ENCODE measurements at regions not wholly inside any gene's neighbourhood (a gene's known extent, or its start where the extent isn't known, plus 50 kb on each side); places are given as distances from the start of the nearest gene placed in this dataset.

DNA sequence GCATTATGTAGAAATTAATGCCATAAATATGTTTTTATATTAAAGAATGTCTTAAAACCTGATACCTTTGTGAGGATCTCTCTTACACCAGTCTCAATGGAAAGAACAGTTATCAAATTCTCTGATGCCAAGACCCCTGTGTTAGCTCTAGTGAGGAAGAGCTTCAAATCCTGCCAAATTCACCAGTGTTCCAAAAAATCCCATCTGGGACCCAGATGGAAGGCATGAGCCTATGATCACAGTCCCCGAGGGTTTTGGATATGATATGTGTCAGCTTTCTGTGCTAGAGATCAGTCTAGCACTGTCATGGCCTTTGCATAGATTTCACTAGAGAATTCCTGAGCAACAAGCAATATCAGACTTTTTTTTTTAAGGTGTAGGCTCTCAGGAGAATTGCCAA is 412.1 kb downstream of the UBE2NL start:
- Histone ChIP-seq H3K4me3 (ENCODE audit: control insufficient read depth in 2 of 3, extremely low read depth in 1 of 3, insufficient read depth in 2 of 3, low read depth in 1 of 3, low read length in 3 of 3) (no peak overlapping the region), H3K9me3 (ENCODE audit: control insufficient read depth, low read depth, low read length) (no peaks in the 10 kb centered on the region), H3K27ac (ENCODE audit: control insufficient read depth, insufficient read depth, low read length) (no peak overlapping the region), H3K36me3 (ENCODE audit: control insufficient read depth in 2 of 2, extremely low read depth in 1 of 2, insufficient read depth in 2 of 2, low read length in 2 of 2) (no peaks in the 10 kb centered on the region), H4K20me1 (ENCODE audit: control insufficient read depth, extremely low read depth, insufficient read depth, low read length) (no peaks in the 10 kb centered on the region), H2AFZ (ENCODE audit: control insufficient read depth, low read length) (no peak overlapping the region), H3K4me1 (ENCODE audit: control insufficient read depth, extremely low read depth, insufficient read depth, low read length) (no peaks in the 10 kb centered on the region), H3K4me2 (ENCODE audit: control insufficient read depth, extremely low read depth, insufficient read depth, low read depth, low read length) (no peak overlapping the region), H3K9me1 (ENCODE audit: control insufficient read depth, extremely low read depth, insufficient read depth, low read length) (no peaks in the 10 kb centered on the region), H3K9ac (ENCODE audit: control insufficient read depth, extremely low read depth, insufficient read depth, low read length) (no peak overlapping the region), H3K79me2 (ENCODE audit: control insufficient read depth, insufficient read depth, low read length) (no peaks in the 10 kb centered on the region), H3K27me3 (ENCODE audit: control insufficient read depth, extremely low read depth, insufficient read depth, low read length) (no peaks in the 10 kb centered on the region)
- DNase-seq (ENCODE audit: low read depth, low spot score) (no peak), FAIRE-seq (no peak)
- dilution Hi-C loops (cut with MboI; ENCODE audit: extremely low pct_ligation_motif_present, low sequenced_read_pairs) = no loop called here
- no peak for TF ChIP-seq EZH2 (IDR thresholded peaks at IDR 0.05; ENCODE audit: low read length)
- TF ChIP-seq, protein P1, sequence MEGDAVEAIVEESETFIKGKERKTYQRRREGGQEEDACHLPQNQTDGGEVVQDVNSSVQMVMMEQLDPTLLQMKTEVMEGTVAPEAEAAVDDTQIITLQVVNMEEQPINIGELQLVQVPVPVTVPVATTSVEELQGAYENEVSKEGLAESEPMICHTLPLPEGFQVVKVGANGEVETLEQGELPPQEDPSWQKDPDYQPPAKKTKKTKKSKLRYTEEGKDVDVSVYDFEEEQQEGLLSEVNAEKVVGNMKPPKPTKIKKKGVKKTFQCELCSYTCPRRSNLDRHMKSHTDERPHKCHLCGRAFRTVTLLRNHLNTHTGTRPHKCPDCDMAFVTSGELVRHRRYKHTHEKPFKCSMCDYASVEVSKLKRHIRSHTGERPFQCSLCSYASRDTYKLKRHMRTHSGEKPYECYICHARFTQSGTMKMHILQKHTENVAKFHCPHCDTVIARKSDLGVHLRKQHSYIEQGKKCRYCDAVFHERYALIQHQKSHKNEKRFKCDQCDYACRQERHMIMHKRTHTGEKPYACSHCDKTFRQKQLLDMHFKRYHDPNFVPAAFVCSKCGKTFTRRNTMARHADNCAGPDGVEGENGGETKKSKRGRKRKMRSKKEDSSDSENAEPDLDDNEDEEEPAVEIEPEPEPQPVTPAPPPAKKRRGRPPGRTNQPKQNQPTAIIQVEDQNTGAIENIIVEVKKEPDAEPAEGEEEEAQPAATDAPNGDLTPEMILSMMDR (optimal IDR thresholded peaks at IDR 0.05 in 1 of 3, IDR thresholded peaks at IDR 0.05 in 1 of 3, conservative IDR thresholded peaks at IDR 0.05 in 1 of 3; ENCODE audit: extremely low read depth in 1 of 3, insufficient read depth in 2 of 3, low read length in 3 of 3) = no peak

DNA sequence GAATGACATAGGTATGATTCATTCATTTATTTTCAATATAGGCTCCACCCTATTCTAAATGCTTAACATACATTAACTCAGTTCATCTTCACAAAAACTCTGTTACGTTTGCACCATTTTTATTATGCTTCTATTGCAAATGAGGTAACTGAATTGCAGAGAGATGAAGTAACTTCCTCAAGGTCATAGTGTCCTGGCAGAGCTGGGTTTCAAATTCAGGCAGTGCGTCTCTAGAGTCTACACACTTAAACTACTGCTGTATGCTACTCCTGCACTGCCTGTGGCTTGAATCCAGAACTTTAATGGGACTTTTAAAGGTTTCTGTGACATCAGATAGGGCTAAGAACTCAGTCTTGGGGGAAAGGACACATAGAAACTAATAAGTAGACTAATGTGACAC is 413.4 kb downstream of the UBE2NL start:
- dilution Hi-C loops (cut with MboI; ENCODE audit: extremely low pct_ligation_motif_present, low sequenced_read_pairs) = no loop called here
- Histone ChIP-seq H3K9me3 (ENCODE audit: control insufficient read depth, low read depth, low read length) (no peaks in the 10 kb centered on the region), H3K9ac (ENCODE audit: control insufficient read depth, extremely low read depth, insufficient read depth, low read length) (no peak overlapping the region), H3K79me2 (ENCODE audit: control insufficient read depth, insufficient read depth, low read length) (no peaks in the 10 kb centered on the region), H3K4me3 (ENCODE audit: control insufficient read depth in 2 of 3, extremely low read depth in 1 of 3, insufficient read depth in 2 of 3, low read depth in 1 of 3, low read length in 3 of 3) (no peak overlapping the region), H2AFZ (ENCODE audit: control insufficient read depth, low read length) (no peak overlapping the region), H4K20me1 (ENCODE audit: control insufficient read depth, extremely low read depth, insufficient read depth, low read length) (no peaks in the 10 kb centered on the region), H3K9me1 (ENCODE audit: control insufficient read depth, extremely low read depth, insufficient read depth, low read length) (no peaks in the 10 kb centered on the region), H3K4me2 (ENCODE audit: control insufficient read depth, extremely low read depth, insufficient read depth, low read depth, low read length) (no peak overlapping the region), H3K36me3 (ENCODE audit: control insufficient read depth in 2 of 2, extremely low read depth in 1 of 2, insufficient read depth in 2 of 2, low read length in 2 of 2) (no peaks in the 10 kb centered on the region), H3K27ac (ENCODE audit: control insufficient read depth, insufficient read depth, low read length) (no peak overlapping the region), H3K27me3 (ENCODE audit: control insufficient read depth, extremely low read depth, insufficient read depth, low read length) (no peaks in the 10 kb centered on the region), H3K4me1 (ENCODE audit: control insufficient read depth, extremely low read depth, insufficient read depth, low read length) (no peaks in the 10 kb centered on the region)
- DNase-seq (ENCODE audit: low read depth, low spot score) = no peak
- TF ChIP-seq, protein P1 (optimal IDR thresholded peaks at IDR 0.05 in 1 of 3, IDR thresholded peaks at IDR 0.05 in 1 of 3, conservative IDR thresholded peaks at IDR 0.05 in 1 of 3; ENCODE audit: extremely low read depth in 1 of 3, insufficient read depth in 2 of 3, low read length in 3 of 3) = no peak
- no peak for FAIRE-seq
